ENCODE measurements at regions not wholly inside any gene's neighbourhood (a gene's known extent, or its start where the extent isn't known, plus 50 kb on each side); places are given as distances from the start of the nearest gene placed in this dataset.

- TF ChIP-seq, protein P1, sequence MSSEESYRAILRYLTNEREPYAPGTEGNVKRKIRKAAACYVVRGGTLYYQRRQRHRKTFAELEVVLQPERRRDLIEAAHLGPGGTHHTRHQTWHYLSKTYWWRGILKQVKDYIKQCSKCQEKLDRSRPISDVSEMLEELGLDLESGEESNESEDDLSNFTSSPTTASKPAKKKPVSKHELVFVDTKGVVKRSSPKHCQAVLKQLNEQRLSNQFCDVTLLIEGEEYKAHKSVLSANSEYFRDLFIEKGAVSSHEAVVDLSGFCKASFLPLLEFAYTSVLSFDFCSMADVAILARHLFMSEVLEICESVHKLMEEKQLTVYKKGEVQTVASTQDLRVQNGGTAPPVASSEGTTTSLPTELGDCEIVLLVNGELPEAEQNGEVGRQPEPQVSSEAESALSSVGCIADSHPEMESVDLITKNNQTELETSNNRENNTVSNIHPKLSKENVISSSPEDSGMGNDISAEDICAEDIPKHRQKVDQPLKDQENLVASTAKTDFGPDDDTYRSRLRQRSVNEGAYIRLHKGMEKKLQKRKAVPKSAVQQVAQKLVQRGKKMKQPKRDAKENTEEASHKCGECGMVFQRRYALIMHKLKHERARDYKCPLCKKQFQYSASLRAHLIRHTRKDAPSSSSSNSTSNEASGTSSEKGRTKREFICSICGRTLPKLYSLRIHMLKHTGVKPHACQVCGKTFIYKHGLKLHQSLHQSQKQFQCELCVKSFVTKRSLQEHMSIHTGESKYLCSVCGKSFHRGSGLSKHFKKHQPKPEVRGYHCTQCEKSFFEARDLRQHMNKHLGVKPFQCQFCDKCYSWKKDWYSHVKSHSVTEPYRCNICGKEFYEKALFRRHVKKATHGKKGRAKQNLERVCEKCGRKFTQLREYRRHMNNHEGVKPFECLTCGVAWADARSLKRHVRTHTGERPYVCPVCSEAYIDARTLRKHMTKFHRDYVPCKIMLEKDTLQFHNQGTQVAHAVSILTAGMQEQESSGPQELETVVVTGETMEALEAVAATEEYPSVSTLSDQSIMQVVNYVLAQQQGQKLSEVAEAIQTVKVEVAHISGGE (CRISPR knock-in tag; IDR thresholded peaks at IDR 0.05), result no peak
- TF ChIP-seq ZNF274 (IDR thresholded peaks at IDR 0.05; ENCODE audit: insufficient read depth, insufficient read length), result no peak
- no peak for TF ChIP-seq WRNIP1 (IDR thresholded peaks at IDR 0.05; ENCODE audit: borderline replicate concordance, low read depth, low read length)
- TF ChIP-seq SPI1 (IDR thresholded peaks at IDR 0.05; ENCODE audit: borderline replicate concordance, insufficient read depth, low read depth, low read length), result no peak
- TF ChIP-seq SP1 (IDR thresholded peaks at IDR 0.05; ENCODE audit: low read depth, low read length), result no peak
- TF ChIP-seq STAT3 (IDR thresholded peaks at IDR 0.05; ENCODE audit: low read depth, low read length), result no peak
These were observed 104.0 kb upstream of the PRSS16 start (continued) for GRCh38 chr6:27143474-27144026.

DNA sequence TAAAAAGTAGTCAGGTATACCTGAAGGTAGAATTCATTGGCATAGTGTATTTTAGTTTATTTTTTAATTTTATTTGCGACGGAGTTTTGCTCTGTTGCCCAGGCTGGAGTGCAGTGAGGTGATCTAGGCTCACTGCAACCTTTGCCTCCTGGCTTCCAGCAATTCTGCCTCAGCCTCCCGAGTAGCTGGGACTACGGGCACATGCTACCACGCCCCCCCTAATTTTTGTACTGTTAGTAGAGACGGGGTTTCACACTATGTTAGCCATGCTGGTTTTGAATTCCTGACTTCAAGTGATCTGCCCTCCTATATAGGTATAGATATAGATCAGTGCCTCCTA is 102.8 kb upstream of the PRSS16 start:
- Histone ChIP-seq H3K79me2 (ENCODE audit: control insufficient read depth, insufficient read depth, low read length) (peaks cover 58% of the 10 kb centered on the region), H3K4me3 (peak overlapping the region; percentile 92), H3K27ac (ENCODE audit: control insufficient read depth, insufficient read depth) (peak overlapping the region; percentile 90), H3K9ac (ENCODE audit: control insufficient read depth, insufficient read depth, low read length) (peak overlapping the region; percentile 94), H3K36me3 (ENCODE audit: control insufficient read depth in 2 of 2, insufficient read depth in 2 of 2, low read length in 1 of 2) (no peaks in the 10 kb centered on the region), H4K20me1 (ENCODE audit: control insufficient read depth, insufficient read depth) (no peaks in the 10 kb centered on the region), H2AFZ (ENCODE audit: control insufficient read depth, low read depth, low read length) (no peak overlapping the region), H3K27me3 (replicated peaks in 1 of 2; ENCODE audit: control insufficient read depth in 2 of 2, insufficient read depth in 2 of 2, low read length in 1 of 2) (no peaks in the 10 kb centered on the region), H3K9me3 (replicated peaks; ENCODE audit: control insufficient read depth, insufficient read depth, low read length) (no peaks in the 10 kb centered on the region), H3K4me1 (ENCODE audit: control insufficient read depth, insufficient read depth, low read length) (peaks cover 10% of the 10 kb centered on the region; the same call in 1 of the 2 replicates), H3K4me2 (ENCODE audit: control insufficient read depth, insufficient read depth) (peak overlapping the region; percentile 95)
- FAIRE-seq, result no peak
- ChIA-PET POLR2A (interaction anchor here (1.0 to 4.0 kb wide), 7 partner anchors 11 to 748 kb away, joined by 3 to 62 read pairs (median 6); a partner anchor contains a TSS), CTCF (interaction anchor here (0.9 to 5.3 kb wide), 5 partner anchors 13 to 872 kb away, joined by 3 to 31 read pairs (median 3); a partner anchor contains a TSS), SMC1A (ENCODE audit: uncharacterized antibody, unreplicated experiment) (interaction anchor here (1.0 to 8.1 kb wide), 5 partner anchors 11 to 945 kb away, joined by 3 to 96 read pairs (median 3); a partner anchor contains a TSS), RAD21 (ENCODE audit: unreplicated experiment) (interaction anchor here (1.0 to 3.0 kb wide), 5 partner anchors 11 to 929 kb away, joined by 3 to 40 read pairs (median 5); a partner anchor contains a TSS)
- BruUV-seq (replicated peaks), result no TSS peak
- WGBS (ENCODE audit: insufficient coverage, insufficient replicate concordance, low lambda C conversion rate, missing lambda C conversion rate), result 0% methylated on average over 6 of the region's 6 CpGs
- ATAC-seq, result no peak
- DNase-seq (ENCODE audit: low read depth, low spot score), result no peak
- in situ Hi-C loops (cut with MboI) (loop anchor here (5.0 kb wide), 1 partner anchor 1112 kb away; a partner anchor contains a TSS), intact Hi-C loops (cut with micrococcal nuclease; ENCODE audit: unreplicated experiment) (no loop called here)
- no peak for TF ChIP-seq RAD51 (IDR thresholded peaks at IDR 0.05)
- TF ChIP-seq, protein P2, sequence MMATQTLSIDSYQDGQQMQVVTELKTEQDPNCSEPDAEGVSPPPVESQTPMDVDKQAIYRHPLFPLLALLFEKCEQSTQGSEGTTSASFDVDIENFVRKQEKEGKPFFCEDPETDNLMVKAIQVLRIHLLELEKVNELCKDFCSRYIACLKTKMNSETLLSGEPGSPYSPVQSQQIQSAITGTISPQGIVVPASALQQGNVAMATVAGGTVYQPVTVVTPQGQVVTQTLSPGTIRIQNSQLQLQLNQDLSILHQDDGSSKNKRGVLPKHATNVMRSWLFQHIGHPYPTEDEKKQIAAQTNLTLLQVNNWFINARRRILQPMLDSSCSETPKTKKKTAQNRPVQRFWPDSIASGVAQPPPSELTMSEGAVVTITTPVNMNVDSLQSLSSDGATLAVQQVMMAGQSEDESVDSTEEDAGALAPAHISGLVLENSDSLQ (IDR thresholded peaks at IDR 0.05), result no peak
- TF ChIP-seq TBL1XR1 (IDR thresholded peaks at IDR 0.05; ENCODE audit: low read depth, low read length), result no peak
- TF ChIP-seq EGR1 (IDR thresholded peaks at IDR 0.05; ENCODE audit: borderline replicate concordance in 1 of 2, low read depth in 2 of 2, low read length in 2 of 2), result no peak
- no peak for TF ChIP-seq IKZF2 (IDR thresholded peaks at IDR 0.05)
- no peak for TF ChIP-seq SMAD5 (IDR thresholded peaks at IDR 0.05; ENCODE audit: low read depth)
- TF ChIP-seq, protein P3, sequence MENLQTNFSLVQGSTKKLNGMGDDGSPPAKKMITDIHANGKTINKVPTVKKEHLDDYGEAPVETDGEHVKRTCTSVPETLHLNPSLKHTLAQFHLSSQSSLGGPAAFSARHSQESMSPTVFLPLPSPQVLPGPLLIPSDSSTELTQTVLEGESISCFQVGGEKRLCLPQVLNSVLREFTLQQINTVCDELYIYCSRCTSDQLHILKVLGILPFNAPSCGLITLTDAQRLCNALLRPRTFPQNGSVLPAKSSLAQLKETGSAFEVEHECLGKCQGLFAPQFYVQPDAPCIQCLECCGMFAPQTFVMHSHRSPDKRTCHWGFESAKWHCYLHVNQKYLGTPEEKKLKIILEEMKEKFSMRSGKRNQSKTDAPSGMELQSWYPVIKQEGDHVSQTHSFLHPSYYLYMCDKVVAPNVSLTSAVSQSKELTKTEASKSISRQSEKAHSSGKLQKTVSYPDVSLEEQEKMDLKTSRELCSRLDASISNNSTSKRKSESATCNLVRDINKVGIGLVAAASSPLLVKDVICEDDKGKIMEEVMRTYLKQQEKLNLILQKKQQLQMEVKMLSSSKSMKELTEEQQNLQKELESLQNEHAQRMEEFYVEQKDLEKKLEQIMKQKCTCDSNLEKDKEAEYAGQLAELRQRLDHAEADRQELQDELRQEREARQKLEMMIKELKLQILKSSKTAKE (IDR thresholded peaks at IDR 0.05; ENCODE audit: low read depth, poor library complexity, severe bottlenecking), result no peak
